GM12878 (cell line): ENCODE measurements at regions not wholly inside any gene's neighbourhood (a gene's known extent, or its start where the extent isn't known, plus 50 kb on each side); places are given as distances from the start of the nearest gene placed in this dataset.

Experiments
- ATAC-seq: fragments of 200-7000 bp; cut with Tn5 transposase; 3 replicates; pipeline ENCODE4 v1.9.1; 2020; ENCODE audit warnings: mild to moderate bottlenecking, moderate library complexity
- BruUV-seq: library from RNA; stranded (reverse); fragments of 400-500 nt; replicated peaks from 2 replicates; lab custom pipeline; 2021; lab: Mats Ljungman, UMichigan
- CTCF ChIA-PET: fragments of 300-600 bp; sonication (Branson Sonifier 250); formaldehyde crosslinking; extraction: SDS; loops from one replicate; lab custom pipeline; 2021; ENCODE audit warnings: inconsistent platforms; lab: Yijun Ruan, JAX
- POLR2A ChIA-PET: fragments of 350-600 bp; formaldehyde crosslinking; extraction: SDS; loops from one replicate; lab custom pipeline; 2021; ENCODE audit warnings: inconsistent platforms; lab: Charles Lee
- RAD21 ChIA-PET: fragments of 300-600 bp; sonication (Branson Sonifier 250); formaldehyde crosslinking; loops from one replicate; lab custom pipeline; 2023; ENCODE audit warnings: antibody characterized with exemption; ENCODE audit not compliant: unreplicated experiment; lab: Charles Lee
- SMC1A ChIA-PET: fragments of 300-600 bp; sonication (Branson Sonifier 250); formaldehyde crosslinking; loops from one replicate; lab custom pipeline; 2023; ENCODE audit not compliant: unreplicated experiment, uncharacterized antibody; lab: Charles Lee
- DNase-seq: peaks from one replicate; pipeline ENCODE4 v3.0.0-alpha.2; 2011; ENCODE audit warnings: low read depth, low spot score
- FAIRE-seq: peaks from 3 replicates; lab custom pipeline; 2011; peaks lifted over from hg19 to GRCh38; lab: Jason Lieb, UNC
- H2AFZ ChIP-seq: 2 replicates; pipeline ENCODE4 v1.6.0; 2011; ENCODE audit warnings: low read depth, low read length, control low read depth; ENCODE audit not compliant: control insufficient read depth
- H3K27ac ChIP-seq: 2 replicates; pipeline ENCODE4 v1.5.1; 2011; ENCODE audit warnings: control low read depth; ENCODE audit not compliant: control insufficient read depth, insufficient read depth
- H3K27me3 ChIP-seq, 2 experiments: replicated peaks in 1 of 2; 2 replicates each; pipeline versions ENCODE4 v1.6.0 to v1.6.1; 2011; ENCODE audit warnings: low read length in 1 of 2; ENCODE audit not compliant: control insufficient read depth in 2 of 2, insufficient read depth in 2 of 2
- H3K36me3 ChIP-seq, 2 experiments: 2 replicates each; pipeline ENCODE4 v1.5.1; 2011; ENCODE audit warnings: low read length in 1 of 2; ENCODE audit not compliant: control insufficient read depth in 2 of 2, insufficient read depth in 2 of 2
- H3K4me1 ChIP-seq: 2 replicates; pipeline ENCODE4 v1.6.1; 2011; ENCODE audit warnings: mild to moderate bottlenecking, low read length, moderate library complexity, mixed read lengths; ENCODE audit not compliant: control insufficient read depth, insufficient read depth
- H3K4me2 ChIP-seq: 2 replicates; pipeline ENCODE4 v1.6.0; 2011; ENCODE audit warnings: control low read depth; ENCODE audit not compliant: control insufficient read depth, insufficient read depth
- H3K4me3 ChIP-seq: fragments of 200-600 bp; sonication (generic); 2 replicates; pipeline ENCODE4 v1.5.1; 2016
- H3K79me2 ChIP-seq: 2 replicates; pipeline ENCODE4 v1.6.0; 2011; ENCODE audit warnings: low read length; ENCODE audit not compliant: control insufficient read depth, insufficient read depth
- H3K9ac ChIP-seq: 2 replicates; pipeline ENCODE4 v1.8.0; 2011; ENCODE audit warnings: low read length, control low read depth, mixed read lengths; ENCODE audit not compliant: control insufficient read depth, insufficient read depth
- H3K9me3 ChIP-seq: replicated peaks from 3 replicates; pipeline ENCODE4 v1.5.1; 2011; ENCODE audit warnings: mild to moderate bottlenecking, low read length; ENCODE audit not compliant: control insufficient read depth, insufficient read depth
- H4K20me1 ChIP-seq: 2 replicates; pipeline ENCODE4 v1.6.0; 2011; ENCODE audit not compliant: control insufficient read depth, insufficient read depth
- ATF2 ChIP-seq: IDR thresholded peaks from 2 replicates; pipeline ENCODE4 v1.6.1; 2012; ENCODE audit warnings: low read length, inconsistent platforms
- FOXK2 ChIP-seq: fragments of 450-650 bp; IDR thresholded peaks from 2 replicates; pipeline ENCODE4 v1.6.1; 2017; ENCODE audit warnings: mild to moderate bottlenecking, moderate library complexity
- GABPA ChIP-seq: IDR thresholded peaks from 2 replicates; pipeline ENCODE4 v1.6.1; 2014; ENCODE audit warnings: antibody characterized with exemption, low read depth, mild to moderate bottlenecking, inconsistent platforms
- HDAC2 ChIP-seq: fragments of 200-600 bp; sonication (generic); IDR thresholded peaks from 2 replicates; pipeline ENCODE4 v1.6.1; 2017
- KAT2A ChIP-seq: conservative IDR thresholded peaks from 2 replicates; pipeline ENCODE4 v1.6.1; 2011; ENCODE audit warnings: low read depth, low read length; ENCODE audit not compliant: control insufficient read depth
- MEF2A ChIP-seq: IDR thresholded peaks from 2 replicates; pipeline ENCODE4 v1.6.1; 2011; ENCODE audit warnings: low read depth, mild to moderate bottlenecking, low read length, moderate library complexity; ENCODE audit not compliant: insufficient read depth
- NKRF ChIP-seq: fragments of 450-650 bp; conservative IDR thresholded peaks from 2 replicates; pipeline ENCODE4 v1.6.1; 2017; ENCODE audit warnings: mild to moderate bottlenecking, moderate library complexity
- NRF1 ChIP-seq: conservative IDR thresholded peaks from 2 replicates; pipeline ENCODE4 v1.6.1; 2011; ENCODE audit warnings: mild to moderate bottlenecking, low read depth, low read length, improper control_type of control experiment
- POU2F2 ChIP-seq: IDR thresholded peaks from 3 replicates; pipeline ENCODE4 v1.6.1; 2011; ENCODE audit warnings: low read depth, mild to moderate bottlenecking, low read length, borderline replicate concordance
- RBBP5 ChIP-seq: fragments of 200-600 bp; sonication (generic); conservative IDR thresholded peaks from 2 replicates; pipeline ENCODE4 v1.6.1; 2016
- SKIL ChIP-seq: fragments of 450-650 bp; IDR thresholded peaks from 2 replicates; pipeline ENCODE4 v1.6.1; 2017; ENCODE audit warnings: mild to moderate bottlenecking, low read depth, inconsistent platforms; ENCODE audit not compliant: poor library complexity, severe bottlenecking
- SRF ChIP-seq, 2 experiments: IDR thresholded peaks; 2 replicates each; pipeline ENCODE4 v1.6.1; 2011; ENCODE audit warnings: low read depth in 2 of 2, low read length in 2 of 2, mild to moderate bottlenecking in 1 of 2, moderate library complexity in 1 of 2
- STAT3 ChIP-seq: IDR thresholded peaks from 2 replicates; pipeline ENCODE4 v1.6.1; 2011; ENCODE audit warnings: low read depth, low read length, improper control_type of control experiment
- ZNF384 ChIP-seq: IDR thresholded peaks from 2 replicates; pipeline ENCODE4 v1.6.1; 2012; ENCODE audit warnings: low read depth, mild to moderate bottlenecking, low read length, improper control_type of control experiment, borderline replicate concordance
- ZNF622 ChIP-seq: fragments of 450-650 bp; IDR thresholded peaks from 2 replicates; pipeline ENCODE4 v1.6.1; 2017; ENCODE audit warnings: mild to moderate bottlenecking, inconsistent platforms
- WGBS: methylation state at CpG from one replicate; pipeline ENCODE4 v1.1.6; 2016; ENCODE audit warnings: low lambda C conversion rate; ENCODE audit not compliant: insufficient replicate concordance, insufficient coverage; ENCODE audit errors: missing lambda C conversion rate; 5-methylcytosine and 5-hydroxymethylcytosine counted together
- in situ Hi-C: fragments of 300-500 bp; cut with MboI; formaldehyde crosslinking; loops from 9 replicates; pipeline ENCODE4 v1.14.3; 2018; ENCODE audit warnings: mixed read lengths
- intact Hi-C: fragments of 100-400 bp; cut with micrococcal nuclease; formaldehyde crosslinking; loops from one replicate; pipeline ENCODE4 v1.14.2; 2022; ENCODE audit not compliant: unreplicated experiment

GRCh38 chr2:74046441-74046840 lies 61.7 kb downstream of the TET3 start:
- ATAC-seq (no peak), DNase-seq (no peak), FAIRE-seq (no peak)
- Histone ChIP-seq H3K27me3 (no peaks in the 10 kb centered on the region), H3K27ac (no peak overlapping the region), H3K4me2 (no peak overlapping the region), H3K79me2 (peaks cover 62% of the 10 kb centered on the region), H3K9me3 (no peaks in the 10 kb centered on the region), H3K4me3 (no peak overlapping the region), H3K9ac (no peak overlapping the region), H3K4me1 (peaks cover 4% of the 10 kb centered on the region), H3K36me3 (peaks cover 14 to 33% of the 10 kb centered on the region in 2 experiments; a peak in 3 of 4 replicates), H2AFZ (no peak overlapping the region), H4K20me1 (0 out of 2 replicates have a peak, but pooled peaks cover 2% of the 10 kb centered on the region)
- POLR2A ChIA-PET, result interaction anchor here (0.7 kb wide), 1 partner anchor 13 kb away, joined by 3 read pairs; no protein-coding TSS in a partner anchor
- intact Hi-C loops (no loop called here), in situ Hi-C loops (no loop called here)
- TF ChIP-seq SRF (IDR thresholded peaks at IDR 0.05; ENCODE audit: low read depth in 2 of 2, low read length in 2 of 2) (no peak), STAT3 (no peak), MEF2A (no peak), HDAC2 (no peak), NRF1 (no peak), NKRF (no peak), ZNF622 (no peak), GABPA (no peak), SKIL (no peak), ATF2 (no peak), ZNF384 (no peak), RBBP5 (no peak), KAT2A (no peak), POU2F2 (no peak), FOXK2 (no peak)
- RAD21 ChIA-PET, result interaction anchor here (1.0 to 1.3 kb wide), 2 partner anchors 8 to 14 kb away, joined by 3 read pairs; no protein-coding TSS in a partner anchor
- CTCF ChIA-PET, result no interaction called here
- SMC1A ChIA-PET, result interaction anchor here (1.0 kb wide), 1 partner anchor 19 kb away, joined by 4 read pairs; no protein-coding TSS in a partner anchor
- WGBS, result 90% methylated on average over 14 of the region's 17 CpGs
- no TSS peak for BruUV-seq
